Astrocyte of the spinal cord (primary cell): ENCODE measurements at regions not wholly inside any gene's neighbourhood (a gene's known extent, or its start where the extent isn't known, plus 50 kb on each side); places are given as distances from the start of the nearest gene placed in this dataset.
"Not testable (repeated sequence)": the region's sequence is repeated elsewhere in the genome, so short reads cannot be mapped to it uniquely, and the experiment has no call there.

Source experiments
- DNase-seq: peaks from one replicate; pipeline ENCODE4 v3.0.0; 2011; ENCODE audit warnings: low read depth, low spot score
- H3K4me3 ChIP-seq: 2 replicates; pipeline ENCODE4 v1.5.1; 2011; ENCODE audit warnings: low read depth, mild to moderate bottlenecking, low read length, moderate library complexity
- in situ Hi-C: cut with HindIII; loops from 2 replicates; pipeline ENCODE4 v1.10.0; 2017; ENCODE audit warnings: low sequenced_read_pairs
- TF ChIP-seq, protein P1 (sequence below): IDR thresholded peaks from 2 replicates; pipeline ENCODE4 v1.5.1; 2012; ENCODE audit warnings: low read depth, mild to moderate bottlenecking, low read length, inconsistent platforms

DNA sequence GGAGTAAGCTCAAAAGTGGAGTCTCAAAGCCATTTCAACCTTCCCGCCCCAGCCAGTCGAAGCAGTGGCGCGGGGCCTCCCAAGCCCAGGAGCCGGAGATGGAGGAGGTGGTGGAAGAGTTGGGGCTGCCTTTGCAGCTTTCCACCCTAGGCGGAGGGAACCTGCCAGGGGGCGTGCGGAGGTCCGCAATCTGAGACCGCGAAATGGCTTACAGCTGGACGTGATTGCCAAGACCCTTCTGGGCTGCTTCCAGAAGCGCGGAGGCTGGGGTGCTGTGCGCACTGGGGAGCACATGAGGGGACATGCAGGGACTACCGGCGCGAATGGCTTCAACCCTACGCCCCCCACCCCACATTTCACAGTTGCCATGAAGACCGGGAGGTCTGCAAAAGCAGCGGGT, 86.2 kb downstream of the PRR15 start:
- DNase-seq, result no peak
- TF ChIP-seq, protein P1, sequence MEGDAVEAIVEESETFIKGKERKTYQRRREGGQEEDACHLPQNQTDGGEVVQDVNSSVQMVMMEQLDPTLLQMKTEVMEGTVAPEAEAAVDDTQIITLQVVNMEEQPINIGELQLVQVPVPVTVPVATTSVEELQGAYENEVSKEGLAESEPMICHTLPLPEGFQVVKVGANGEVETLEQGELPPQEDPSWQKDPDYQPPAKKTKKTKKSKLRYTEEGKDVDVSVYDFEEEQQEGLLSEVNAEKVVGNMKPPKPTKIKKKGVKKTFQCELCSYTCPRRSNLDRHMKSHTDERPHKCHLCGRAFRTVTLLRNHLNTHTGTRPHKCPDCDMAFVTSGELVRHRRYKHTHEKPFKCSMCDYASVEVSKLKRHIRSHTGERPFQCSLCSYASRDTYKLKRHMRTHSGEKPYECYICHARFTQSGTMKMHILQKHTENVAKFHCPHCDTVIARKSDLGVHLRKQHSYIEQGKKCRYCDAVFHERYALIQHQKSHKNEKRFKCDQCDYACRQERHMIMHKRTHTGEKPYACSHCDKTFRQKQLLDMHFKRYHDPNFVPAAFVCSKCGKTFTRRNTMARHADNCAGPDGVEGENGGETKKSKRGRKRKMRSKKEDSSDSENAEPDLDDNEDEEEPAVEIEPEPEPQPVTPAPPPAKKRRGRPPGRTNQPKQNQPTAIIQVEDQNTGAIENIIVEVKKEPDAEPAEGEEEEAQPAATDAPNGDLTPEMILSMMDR, result no peak
- H3K4me3 ChIP-seq, result no peak overlapping the region
- in situ Hi-C loops, result no loop called here

DNA sequence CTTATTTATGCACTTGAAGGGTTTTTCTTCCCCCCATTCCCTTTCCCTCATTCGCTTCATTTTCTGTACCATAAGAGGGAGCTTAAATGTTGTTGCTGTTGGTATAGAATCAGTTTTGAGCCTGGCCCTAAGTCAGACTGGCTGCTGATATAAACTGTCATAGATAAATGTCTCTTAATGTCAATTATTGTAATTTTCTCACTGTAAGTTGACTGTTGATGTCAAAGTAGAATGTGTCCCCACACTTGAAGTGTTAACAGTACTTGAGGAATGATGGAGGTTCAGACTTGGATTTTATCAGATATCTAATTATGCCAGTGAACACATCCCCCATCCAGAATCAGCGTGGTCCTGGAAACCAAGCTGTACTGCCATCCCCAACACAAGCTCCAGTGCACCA, 87.8 kb downstream of the PRR15 start:
- TF ChIP-seq, protein P1, result no peak
- DNase-seq, result no peak
- in situ Hi-C loops, result no loop called here
- H3K4me3 ChIP-seq, result no peak overlapping the region

DNA sequence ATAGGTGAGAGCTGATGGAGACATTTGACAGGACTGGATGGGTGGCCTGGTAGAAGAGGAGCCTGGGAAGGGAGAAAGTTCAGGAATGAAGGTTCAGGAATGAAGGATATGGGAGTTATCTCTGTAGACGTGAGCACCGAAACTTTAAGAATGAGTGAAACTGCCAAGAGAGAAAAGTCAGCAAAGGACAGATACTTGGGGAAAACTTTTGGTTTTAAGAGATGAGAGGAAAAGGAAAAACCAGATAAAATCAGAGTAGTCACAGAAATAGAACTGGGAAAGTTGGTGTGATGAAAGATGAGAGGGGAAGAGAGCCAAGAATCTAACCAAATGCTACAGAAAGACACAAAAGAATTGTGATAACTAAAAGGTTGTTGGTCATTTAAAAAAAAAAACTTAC, 88.9 kb downstream of the PRR15 start:
- in situ Hi-C loops, result no loop called here
- TF ChIP-seq, protein P1, result no peak
- H3K4me3 ChIP-seq, result no peak overlapping the region
- DNase-seq, result no peak

DNA sequence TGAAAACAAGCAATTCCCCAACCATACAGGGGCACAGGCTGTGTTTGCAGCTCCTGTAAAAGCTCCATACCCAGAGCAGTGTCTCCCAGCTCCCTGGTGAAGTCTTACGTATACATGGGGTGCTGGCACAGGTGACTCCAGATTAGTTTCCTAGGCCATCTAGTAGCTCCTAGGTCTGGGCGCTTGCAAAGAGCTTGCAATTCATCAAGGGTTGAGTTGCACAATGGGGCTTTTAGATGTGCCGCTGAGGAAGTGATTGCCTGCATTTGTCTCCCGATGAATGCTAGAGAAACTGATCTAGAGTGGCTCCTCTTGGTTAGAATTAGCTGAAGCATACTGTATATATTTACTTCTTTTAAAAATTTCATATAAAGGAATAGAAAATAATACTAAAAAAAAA, 90.7 kb downstream of the PRR15 start:
- in situ Hi-C loops, result not testable (repeated sequence)

DNA sequence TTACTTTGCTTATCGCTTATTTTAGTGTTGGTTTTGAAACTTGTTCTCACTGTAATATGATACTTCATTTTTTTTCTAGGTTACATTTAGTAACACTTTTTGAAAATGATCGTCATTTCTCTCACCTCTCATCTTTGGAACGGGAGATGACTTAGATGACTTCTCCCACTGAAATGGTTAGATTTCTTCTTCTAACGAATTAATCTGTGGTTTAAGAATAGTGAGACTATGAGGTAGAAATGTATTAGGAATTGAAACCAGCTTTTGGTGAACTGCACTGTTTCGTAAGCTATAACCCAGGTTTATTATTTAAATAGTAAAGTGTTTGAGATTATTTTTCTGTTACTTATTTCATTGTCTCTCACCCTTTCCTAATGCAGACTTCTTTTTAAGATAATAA, 93.7 kb downstream of the PRR15 start:
- TF ChIP-seq, protein P1, result no peak
- in situ Hi-C loops, result no loop called here
- DNase-seq, result no peak
- H3K4me3 ChIP-seq, result no peak overlapping the region

More for the DNA sequence above, 90.7 kb downstream of the PRR15 start:
- H3K4me3 ChIP-seq, DNase-seq: not testable (repeated sequence)

DNA sequence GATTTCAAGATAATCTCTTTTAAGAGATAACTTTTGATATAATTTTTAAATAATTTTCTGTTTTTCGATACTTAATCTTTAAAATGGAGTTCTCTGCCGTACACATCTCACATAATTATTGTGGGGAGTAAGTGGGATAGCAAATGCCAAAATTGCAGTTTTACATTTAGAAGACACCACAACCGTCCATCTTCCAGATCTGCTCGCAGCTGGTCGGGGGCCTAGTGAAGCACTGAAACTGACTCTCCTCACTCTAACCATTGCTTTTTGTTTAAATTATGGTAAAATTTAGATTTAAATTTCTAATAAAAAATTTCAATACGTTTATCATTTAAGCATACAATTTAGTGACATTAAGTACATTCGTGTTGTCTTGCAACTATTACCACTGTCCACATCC, 94.2 kb downstream of the PRR15 start:
- TF ChIP-seq, protein P1, result no peak
- in situ Hi-C loops, result no loop called here
- H3K4me3 ChIP-seq, result no peak overlapping the region
- no peak for DNase-seq

DNA sequence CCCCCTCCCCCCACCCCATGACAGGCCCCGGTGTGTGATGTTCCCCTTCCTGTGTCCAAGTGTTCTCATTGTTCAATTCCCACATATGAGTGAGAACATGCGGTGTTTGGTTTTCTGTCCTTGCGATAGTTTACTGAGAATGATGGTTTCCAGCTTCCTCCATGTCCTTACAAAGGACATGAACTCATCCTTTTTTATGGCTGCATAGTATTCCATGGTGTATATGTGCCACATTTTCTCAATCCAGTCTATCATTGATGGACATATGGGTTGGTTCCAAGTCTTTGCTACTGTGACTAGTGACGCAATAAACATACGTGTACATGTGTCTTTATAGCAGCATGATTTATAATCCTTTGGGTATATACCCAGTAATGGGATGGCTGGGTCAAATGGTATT, 95.6 kb downstream of the PRR15 start:
- in situ Hi-C loops, H3K4me3 ChIP-seq, DNase-seq: not testable (repeated sequence)

DNA sequence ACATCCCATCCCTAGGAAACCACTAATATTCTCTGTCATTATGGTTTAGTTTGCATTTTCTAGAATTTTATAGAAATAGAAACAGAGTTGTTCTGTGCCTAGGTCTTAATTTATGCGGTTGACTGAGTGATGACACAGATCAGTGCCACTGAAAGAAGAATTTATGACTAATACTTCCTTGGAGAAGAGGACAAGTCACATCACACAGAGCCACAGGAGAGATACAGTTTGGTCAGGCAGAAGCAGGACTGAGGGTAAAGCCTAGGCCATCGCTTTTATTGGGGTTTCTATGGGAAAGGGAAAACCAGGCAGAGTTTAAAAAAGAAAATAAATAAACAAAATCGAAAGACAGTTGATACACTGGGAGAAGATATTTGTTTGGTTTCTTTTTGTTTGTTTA, 99.3 kb downstream of the PRR15 start:
- H3K4me3 ChIP-seq, DNase-seq, in situ Hi-C loops: not testable (repeated sequence)

DNA sequence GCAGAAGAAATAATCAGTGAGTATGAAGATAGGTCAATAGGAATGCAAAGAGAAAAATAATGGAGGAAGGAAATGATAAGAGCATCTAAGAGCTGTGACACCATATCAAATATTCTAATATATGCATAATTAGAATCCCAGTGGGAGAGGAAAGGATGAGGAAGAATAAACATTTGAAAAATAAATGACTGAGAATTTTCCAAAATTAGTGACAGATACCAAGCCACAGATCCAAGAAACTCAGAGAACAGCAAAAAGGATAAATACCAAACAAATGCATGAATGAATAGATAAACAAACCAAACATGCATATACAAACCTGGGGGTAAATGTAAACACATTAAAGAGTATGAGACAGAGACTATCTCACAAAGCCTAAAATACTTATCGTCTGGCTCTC, 101.4 kb downstream of the PRR15 start:
- DNase-seq, H3K4me3 ChIP-seq, in situ Hi-C loops: not testable (repeated sequence)

DNA sequence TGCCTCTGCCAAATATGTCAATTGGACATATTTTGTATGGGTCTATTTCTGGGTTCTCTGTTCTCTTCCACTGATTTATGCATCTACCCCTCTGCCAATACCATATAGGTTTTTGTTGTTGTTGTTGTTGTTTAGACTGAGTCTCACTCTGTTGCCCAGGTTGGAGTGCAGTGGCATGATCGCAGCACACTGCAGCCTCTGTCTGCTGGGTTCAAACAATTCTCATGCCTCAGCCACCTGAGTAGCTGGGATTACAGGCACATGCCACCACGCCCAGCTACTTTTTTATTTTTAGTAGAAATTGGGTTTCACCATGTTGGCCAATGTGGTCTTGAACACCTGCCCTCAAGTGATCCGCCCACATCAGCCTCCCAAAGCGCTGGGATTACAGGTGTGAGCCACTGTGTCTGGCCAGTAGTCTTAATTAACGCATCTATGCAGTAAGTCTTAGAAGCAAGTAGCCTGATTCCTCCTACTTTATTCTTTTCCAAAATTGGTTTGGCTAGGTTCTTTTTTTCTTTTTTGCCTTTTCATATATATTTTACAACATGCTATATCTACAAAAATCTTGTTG, 103.5 kb downstream of the PRR15 start:
- in situ Hi-C loops, DNase-seq, H3K4me3 ChIP-seq: not testable (repeated sequence)

DNA sequence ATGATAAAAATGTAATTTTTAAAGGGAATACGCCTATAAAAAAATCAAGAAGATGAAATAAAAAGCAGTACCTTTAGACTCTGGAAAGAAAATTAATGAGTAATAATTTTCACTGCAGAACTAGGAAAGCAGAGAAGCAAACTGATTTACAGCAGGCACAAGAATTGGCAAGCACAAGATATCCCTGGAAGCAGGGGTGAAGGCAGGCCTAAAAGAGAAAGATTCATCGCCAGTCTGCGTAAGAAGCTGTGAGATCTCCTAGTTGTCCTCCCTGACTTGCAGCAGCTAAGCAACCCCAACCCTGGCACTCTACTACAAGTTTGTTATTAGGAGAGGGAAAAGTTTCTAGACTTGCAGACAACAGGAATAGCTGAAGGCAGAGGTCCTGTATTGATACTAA, 107.7 kb downstream of the PRR15 start:
- H3K4me3 ChIP-seq, DNase-seq, in situ Hi-C loops: not testable (repeated sequence)

DNA sequence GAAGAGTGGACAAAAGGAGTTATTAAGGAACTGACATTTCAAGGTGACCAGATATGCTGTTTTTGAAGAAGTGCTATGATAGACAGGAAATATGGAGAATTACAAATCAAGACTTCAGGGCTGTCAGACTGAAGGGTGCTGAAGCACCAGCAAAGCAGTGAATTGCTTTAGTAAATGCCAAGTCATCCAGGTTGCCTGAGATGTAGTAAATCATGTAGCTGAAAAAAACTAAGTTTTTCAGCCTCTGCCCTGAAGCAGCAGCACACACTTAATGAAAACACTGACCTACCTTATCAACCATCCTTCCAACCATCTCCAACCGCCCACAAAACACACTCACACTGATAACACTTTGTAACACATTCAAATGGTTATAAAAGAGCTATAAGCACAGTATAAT, 110.0 kb downstream of the PRR15 start:
- in situ Hi-C loops, H3K4me3 ChIP-seq, DNase-seq: not testable (repeated sequence)
